A673 (cell line): ENCODE measurements at regions not wholly inside any gene's neighbourhood (a gene's known extent, or its start where the extent isn't known, plus 50 kb on each side); places are given as distances from the start of the nearest gene placed in this dataset.

Experiments
- BruUV-seq: library from RNA; stranded (reverse); fragments of 400-500 nt; replicated peaks from 2 replicates; lab custom pipeline; 2021; lab: Mats Ljungman, UMichigan
- CTCF ChIA-PET: fragments of 300-600 bp; sonication (Branson Sonifier 250); formaldehyde crosslinking; loops from one replicate; lab custom pipeline; 2022; ENCODE audit warnings: antibody characterized with exemption; lab: Charles Lee
- POLR2A ChIA-PET: fragments of 300-600 bp; sonication (Branson Sonifier 250); formaldehyde crosslinking; loops from one replicate; lab custom pipeline; 2022; ENCODE audit warnings: antibody characterized with exemption; ENCODE audit not compliant: low non-redundant PET; lab: Charles Lee
- DNase-seq: peaks from one replicate; pipeline ENCODE4 v3.0.0-alpha.2; 2015; ENCODE audit warnings: low spot score
- H3K27ac ChIP-seq: fragments of 200-600 bp; sonication (generic); 2 replicates; pipeline ENCODE4 v1.5.1; 2016; ENCODE audit warnings: mixed run types, low read depth, mild to moderate bottlenecking, mixed read lengths, antibody characterized with exemption, low read length; ENCODE audit not compliant: poor library complexity, severe bottlenecking
- H3K27me3 ChIP-seq: fragments of 200-600 bp; sonication (generic); replicated peaks from 2 replicates; pipeline ENCODE4 v1.6.1; 2017; ENCODE audit warnings: mixed run types, low read depth, mild to moderate bottlenecking, mixed read lengths, antibody characterized with exemption, low read length; ENCODE audit not compliant: insufficient read depth, poor library complexity
- H3K36me3 ChIP-seq: fragments of 200-600 bp; sonication (generic); 2 replicates; pipeline ENCODE4 v1.6.1; 2016; ENCODE audit warnings: mixed run types, mild to moderate bottlenecking, mixed read lengths, antibody characterized with exemption, low read length; ENCODE audit not compliant: insufficient read depth, poor library complexity, severe bottlenecking
- H3K4me1 ChIP-seq: fragments of 200-600 bp; sonication (generic); 2 replicates; pipeline ENCODE4 v1.6.1; 2017; ENCODE audit warnings: mixed run types, mild to moderate bottlenecking, mixed read lengths, antibody characterized with exemption, low read length; ENCODE audit not compliant: insufficient read depth, poor library complexity, severe bottlenecking
- H3K4me3 ChIP-seq: fragments of 200-600 bp; sonication (generic); 2 replicates; pipeline ENCODE4 v1.5.1; 2016; ENCODE audit warnings: low read depth, mixed run types, mild to moderate bottlenecking, mixed read lengths, low read length; ENCODE audit not compliant: poor library complexity, severe bottlenecking
- H3K9me3 ChIP-seq: fragments of 200-600 bp; sonication (generic); 2 replicates; pipeline ENCODE4 v1.6.1; 2016; ENCODE audit warnings: mixed run types, low read depth, mild to moderate bottlenecking, mixed read lengths, antibody characterized with exemption, low read length; ENCODE audit not compliant: poor library complexity, severe bottlenecking
- CTCF ChIP-seq: fragments of 300-800, 200-600 bp; sonication (generic); conservative IDR thresholded peaks from 2 replicates; pipeline ENCODE4 v1.5.1; 2017; ENCODE audit warnings: low read depth, mild to moderate bottlenecking, antibody characterized with exemption, low read length, moderate library complexity, mixed read lengths
- EZH2 ChIP-seq: fragments of 200-600 bp; sonication (generic); IDR thresholded peaks from 2 replicates; pipeline ENCODE4 v1.6.1; 2017; ENCODE audit warnings: borderline replicate concordance, low read depth, mild to moderate bottlenecking, mixed read lengths, antibody characterized with exemption, low read length; ENCODE audit not compliant: poor library complexity, severe bottlenecking
- intact Hi-C: fragments of 100-400 bp; cut with micrococcal nuclease; formaldehyde crosslinking; loops from one replicate; pipeline ENCODE4 v1.10.0; 2022; ENCODE audit not compliant: unreplicated experiment

GRCh38 chr12:105506678-105507310, 176.3 kb downstream of the C12orf75 start:
- Histone ChIP-seq H3K9me3 (no peaks in the 10 kb centered on the region), H3K36me3 (no peaks in the 10 kb centered on the region), H3K4me3 (no peak overlapping the region), H3K4me1 (no peaks in the 10 kb centered on the region), H3K27ac (no peak overlapping the region), H3K27me3 (peaks cover 46% of the 10 kb centered on the region)
- intact Hi-C loops: no loop called here
- no TSS peak for BruUV-seq
- DNase-seq: no peak
- TF ChIP-seq CTCF: no peak
- no peak for TF ChIP-seq EZH2
- ChIA-PET CTCF (no interaction called here), POLR2A (no interaction called here)

DNA sequence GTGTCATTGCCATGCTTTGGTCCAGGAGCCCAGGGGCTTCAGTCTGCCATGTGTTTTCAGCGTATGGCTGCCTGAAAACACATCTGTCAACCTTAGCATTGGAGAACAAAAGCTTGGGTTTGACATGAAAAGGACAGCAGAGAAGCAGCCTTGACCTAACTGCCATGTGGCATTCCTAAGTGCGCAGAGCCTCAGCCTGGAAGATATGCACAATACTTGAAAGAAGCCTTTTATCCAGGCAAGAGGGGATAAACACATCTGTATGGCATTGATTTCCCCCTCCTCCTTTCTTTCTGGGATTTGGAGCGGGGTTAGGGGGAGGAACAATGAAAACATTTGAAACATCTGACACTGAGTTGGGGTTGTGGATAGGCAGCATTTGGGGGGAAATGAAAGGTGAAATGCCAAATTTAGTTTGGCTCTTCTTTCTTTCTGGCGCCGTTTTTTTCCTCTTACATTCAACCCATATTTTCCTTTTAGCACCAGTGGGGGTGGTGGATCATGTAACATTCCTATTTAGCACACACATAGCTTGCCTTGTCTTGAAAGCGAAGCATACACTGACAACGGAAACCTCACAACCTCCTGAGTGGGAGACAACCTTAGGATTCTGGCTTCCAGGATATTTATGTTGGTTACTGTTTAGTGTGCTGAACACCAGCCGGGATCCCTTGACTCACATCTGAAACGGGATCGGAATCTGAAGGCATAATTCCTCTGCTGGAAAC, 177.0 kb downstream of the C12orf75 start:
- peaks cover 46% of the 10 kb centered on the region for H3K27me3 ChIP-seq
- DNase-seq: no peak
- intact Hi-C loops: no loop called here
- CTCF ChIA-PET: no interaction called here
- BruUV-seq: no TSS peak
- POLR2A ChIA-PET: no interaction called here
- no peak for TF ChIP-seq EZH2
- TF ChIP-seq CTCF: no peak
- H3K4me3 ChIP-seq: no peak overlapping the region
- no peaks in the 10 kb centered on the region for H3K9me3 ChIP-seq
- no peaks in the 10 kb centered on the region for H3K36me3 ChIP-seq
- H3K4me1 ChIP-seq: no peaks in the 10 kb centered on the region
- no peak overlapping the region for H3K27ac ChIP-seq

DNA sequence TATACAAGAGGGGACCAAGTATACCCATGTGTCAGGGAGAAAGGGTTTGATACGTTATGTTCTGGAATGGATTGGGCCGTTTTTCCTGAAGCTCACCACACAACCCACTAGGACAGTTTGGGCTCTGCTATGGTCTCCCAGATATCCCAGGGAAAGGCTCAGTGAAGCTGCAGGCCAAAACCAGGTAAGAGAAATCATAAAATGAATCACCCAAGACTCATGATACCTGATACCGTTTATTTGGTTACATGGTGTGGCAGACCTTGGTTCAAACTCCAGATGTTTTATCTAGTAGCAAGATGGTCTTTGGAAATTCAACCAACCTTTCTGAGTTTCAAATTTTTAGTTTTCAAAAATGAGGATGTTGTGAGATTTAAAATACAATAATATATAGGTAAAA, 177.6 kb downstream of the C12orf75 start:
- Histone ChIP-seq H3K4me1 (no peaks in the 10 kb centered on the region), H3K27me3 (peaks cover 46% of the 10 kb centered on the region), H3K36me3 (no peaks in the 10 kb centered on the region), H3K9me3 (no peaks in the 10 kb centered on the region), H3K4me3 (no peak overlapping the region), H3K27ac (no peak overlapping the region)
- DNase-seq: no peak
- ChIA-PET POLR2A (no interaction called here), CTCF (interaction anchor here (0.6 kb wide), 1 partner anchor 20 kb away, joined by 4 read pairs; no protein-coding TSS in a partner anchor)
- no TSS peak for BruUV-seq
- intact Hi-C loops: no loop called here
- no peak for TF ChIP-seq CTCF
- TF ChIP-seq EZH2: no peak
